PC-3 (cell line): ENCODE measurements at regions not wholly inside any gene's neighbourhood (a gene's known extent, or its start where the extent isn't known, plus 50 kb on each side); places are given as distances from the start of the nearest gene placed in this dataset.

Source experiments
- EZH2 ChIP-seq: fragments of 300-600 bp; sonication (generic); IDR thresholded peaks from one replicate; pipeline ENCODE4 v1.6.1; 2017; ENCODE audit warnings: antibody characterized with exemption, mild to moderate bottlenecking, low read length; ENCODE audit not compliant: unreplicated experiment
- EZH2phosphoT487 ChIP-seq: fragments of 300-600 bp; sonication (generic); IDR thresholded peaks from 2 replicates; pipeline ENCODE4 v1.6.1; 2018; ENCODE audit warnings: mild to moderate bottlenecking, antibody characterized with exemption, low read length, borderline replicate concordance
- TF ChIP-seq, protein P1 (sequence below): fragments of 300-600 bp; sonication (generic); conservative IDR thresholded peaks from 2 replicates; pipeline ENCODE4 v1.5.1; 2017; ENCODE audit warnings: antibody characterized with exemption, low read depth, mild to moderate bottlenecking, low read length

DNA sequence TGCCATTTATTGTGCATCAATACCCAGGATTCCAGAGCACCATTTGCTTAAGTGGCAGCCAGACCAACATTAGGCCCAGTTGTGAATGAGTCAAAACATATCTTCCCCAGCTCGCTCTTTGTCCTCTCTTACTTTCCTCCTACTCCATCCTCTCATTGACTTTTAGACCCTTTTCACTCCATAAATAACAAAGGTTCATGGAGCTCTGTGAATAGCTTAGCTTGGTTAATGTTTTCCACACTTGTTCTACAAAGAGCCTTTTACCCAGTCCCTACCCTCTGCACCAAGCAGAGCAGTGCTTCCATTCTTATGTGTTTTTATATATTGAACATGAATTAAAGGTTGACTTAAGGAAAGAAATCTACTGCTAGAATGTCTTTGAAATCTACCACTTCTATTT is 625.8 kb upstream of the FANCL start:
- TF ChIP-seq, protein P1, sequence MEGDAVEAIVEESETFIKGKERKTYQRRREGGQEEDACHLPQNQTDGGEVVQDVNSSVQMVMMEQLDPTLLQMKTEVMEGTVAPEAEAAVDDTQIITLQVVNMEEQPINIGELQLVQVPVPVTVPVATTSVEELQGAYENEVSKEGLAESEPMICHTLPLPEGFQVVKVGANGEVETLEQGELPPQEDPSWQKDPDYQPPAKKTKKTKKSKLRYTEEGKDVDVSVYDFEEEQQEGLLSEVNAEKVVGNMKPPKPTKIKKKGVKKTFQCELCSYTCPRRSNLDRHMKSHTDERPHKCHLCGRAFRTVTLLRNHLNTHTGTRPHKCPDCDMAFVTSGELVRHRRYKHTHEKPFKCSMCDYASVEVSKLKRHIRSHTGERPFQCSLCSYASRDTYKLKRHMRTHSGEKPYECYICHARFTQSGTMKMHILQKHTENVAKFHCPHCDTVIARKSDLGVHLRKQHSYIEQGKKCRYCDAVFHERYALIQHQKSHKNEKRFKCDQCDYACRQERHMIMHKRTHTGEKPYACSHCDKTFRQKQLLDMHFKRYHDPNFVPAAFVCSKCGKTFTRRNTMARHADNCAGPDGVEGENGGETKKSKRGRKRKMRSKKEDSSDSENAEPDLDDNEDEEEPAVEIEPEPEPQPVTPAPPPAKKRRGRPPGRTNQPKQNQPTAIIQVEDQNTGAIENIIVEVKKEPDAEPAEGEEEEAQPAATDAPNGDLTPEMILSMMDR = no peak
- TF ChIP-seq EZH2 = no peak
- TF ChIP-seq EZH2phosphoT487 = no peak
